Umbilical cord (tissue), 1 donor: ENCODE measurements at regions not wholly inside any gene's neighbourhood (a gene's known extent, or its start where the extent isn't known, plus 50 kb on each side); places are given as distances from the start of the nearest gene placed in this dataset.
A peak's percentile ranks its signal among the peaks of the same experiment; 100 is the strongest.
"Not testable (repeated sequence)": the region's sequence is repeated elsewhere in the genome, so short reads cannot be mapped to it uniquely, and the experiment has no call there.

ENCODE experiments used
- DNase-seq: peaks from one replicate; pipeline ENCODE4 v3.0.0-alpha.2; 2015; ENCODE audit warnings: low spot score

DNA sequence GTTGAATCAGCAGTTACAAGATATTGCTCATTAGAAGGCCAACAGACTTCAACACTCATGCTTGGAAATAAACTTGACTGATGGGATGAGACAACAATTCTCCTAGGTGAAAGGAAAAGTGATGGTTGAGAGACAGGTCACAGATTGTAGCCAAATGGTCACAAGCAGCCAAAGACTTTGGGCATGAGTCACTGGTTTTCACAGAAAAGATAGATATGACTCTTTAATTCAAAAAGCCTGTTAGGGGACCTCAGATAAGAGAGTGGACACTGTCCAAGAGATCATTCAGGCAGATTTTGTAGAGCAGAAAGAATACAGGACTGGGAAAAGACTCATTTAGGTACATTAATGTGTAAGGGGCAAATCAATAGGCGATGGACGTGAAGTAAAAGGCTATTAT, 982.5 kb downstream of the MAT2B start:
- no peak for DNase-seq

DNA sequence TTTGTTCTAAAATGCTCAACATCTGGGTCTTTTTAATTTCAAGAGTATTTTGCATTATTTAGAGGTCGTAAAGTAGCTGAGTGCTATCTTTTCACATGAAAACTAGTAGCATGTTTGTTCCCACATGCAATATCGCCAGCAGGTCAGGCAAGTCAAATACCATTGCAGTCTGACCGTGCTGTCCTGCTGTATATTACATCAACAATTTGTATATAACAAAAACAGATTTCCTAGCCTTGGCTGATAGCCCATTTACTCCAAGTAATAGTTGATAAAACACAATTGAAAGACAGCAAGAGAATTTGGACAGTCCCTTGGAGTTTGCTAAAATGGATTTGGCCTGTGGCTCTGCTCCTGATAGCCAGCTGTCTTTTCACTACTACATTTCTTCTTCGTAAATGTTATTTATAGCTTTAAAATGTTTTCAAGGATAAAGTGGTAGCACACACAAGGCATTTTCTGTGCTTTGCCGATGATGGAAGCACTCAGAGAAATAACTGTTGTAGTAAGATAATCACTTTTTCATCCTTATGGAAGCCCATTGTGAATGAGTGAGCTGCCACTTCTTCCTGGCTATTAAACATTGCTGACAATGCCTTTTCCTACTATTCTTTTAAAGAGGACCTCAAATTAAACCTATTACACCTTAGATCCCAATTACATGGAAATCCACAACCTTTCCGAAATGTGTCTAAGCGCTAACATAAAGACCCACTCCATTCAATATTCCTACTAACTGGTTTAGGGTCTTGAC, 992.1 kb downstream of the MAT2B start:
- no peak for DNase-seq

DNA sequence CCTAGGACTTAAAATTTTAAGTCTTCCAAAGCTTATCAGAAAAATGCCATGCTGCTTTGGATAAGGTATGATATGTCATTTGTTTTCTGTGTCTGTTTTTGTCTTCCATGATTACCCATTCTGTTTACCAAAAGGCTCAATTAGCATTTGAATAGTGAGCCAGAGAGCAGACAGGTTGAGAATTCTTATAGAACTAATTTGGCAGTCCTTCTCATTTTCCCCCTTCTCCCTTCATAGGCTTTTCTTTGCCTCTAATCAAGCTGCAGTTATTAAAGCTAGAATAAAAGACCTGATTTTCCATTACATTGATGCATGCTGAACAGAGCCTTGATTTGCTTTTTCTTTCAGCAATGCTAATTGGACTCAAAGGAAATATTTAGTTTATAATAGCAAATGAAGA, 993.0 kb downstream of the MAT2B start:
- DNase-seq = no peak

DNA sequence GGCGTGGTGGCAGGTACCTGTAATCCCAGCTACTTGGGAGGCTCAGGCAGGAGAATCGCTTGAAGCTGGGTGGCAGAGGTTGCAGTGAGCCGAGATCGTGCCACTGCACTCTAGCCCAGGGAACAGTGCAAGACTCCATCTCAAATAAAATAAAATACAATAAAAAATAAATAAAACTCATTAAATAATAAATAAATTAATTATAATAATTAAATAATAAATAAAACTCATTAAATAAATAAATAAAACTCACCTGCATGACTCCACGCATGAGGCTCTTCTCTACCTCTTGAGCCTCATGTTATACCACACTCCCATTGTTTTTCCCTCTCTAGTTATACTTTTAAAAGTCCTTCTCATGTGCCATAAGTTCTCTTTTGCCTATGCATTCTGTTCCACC, 995.4 kb downstream of the MAT2B start:
- no peak for DNase-seq

DNA sequence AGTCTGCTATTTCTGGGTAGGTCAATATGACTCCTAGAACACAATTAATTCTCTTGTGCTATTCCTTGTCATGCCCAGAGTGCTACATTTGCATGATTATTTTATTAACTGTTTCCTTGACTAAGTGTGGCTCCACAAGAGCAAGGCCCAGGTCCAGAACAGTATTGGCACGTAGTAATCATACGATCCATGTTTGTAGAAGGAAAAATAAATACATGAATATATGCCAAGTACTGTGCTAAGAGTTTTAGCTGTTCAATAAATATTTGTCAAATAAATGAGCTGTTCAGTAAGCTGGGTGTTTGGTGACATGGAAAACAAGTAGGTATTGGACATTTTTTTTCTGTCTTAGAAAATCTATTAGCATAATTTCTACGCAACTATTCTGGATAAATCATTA, 995.9 kb downstream of the MAT2B start:
- DNase-seq = no peak

DNA sequence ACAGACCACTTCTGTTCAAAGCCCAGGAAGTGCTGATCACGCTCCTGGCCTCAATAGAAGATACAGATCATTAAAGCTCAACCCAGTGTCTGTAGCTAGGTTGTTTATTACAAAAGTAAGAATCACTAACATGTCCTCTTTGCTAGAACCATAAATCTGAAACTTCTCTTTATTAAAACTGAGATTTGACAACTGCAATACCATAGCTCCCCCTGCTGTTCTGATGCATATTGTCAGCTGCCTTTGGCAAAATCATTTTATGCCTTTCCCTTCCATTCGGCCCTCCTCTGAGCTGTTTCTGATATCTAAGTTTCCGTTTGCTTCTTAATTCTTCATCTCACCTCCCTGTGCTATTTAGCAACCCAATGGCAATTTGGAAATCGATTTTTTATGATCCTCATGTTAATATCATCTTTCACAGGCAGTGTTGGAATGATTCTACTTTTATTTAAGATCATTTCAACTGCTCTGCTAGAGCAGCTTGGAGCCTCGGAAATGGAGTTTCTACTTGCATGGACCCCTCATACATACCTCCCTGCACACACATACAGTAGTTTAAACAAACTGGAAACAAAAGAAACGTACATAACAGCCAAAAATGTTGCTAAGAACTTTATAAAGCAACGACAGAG, 998.8 kb downstream of the MAT2B start:
- DNase-seq = peak; percentile 76

DNA sequence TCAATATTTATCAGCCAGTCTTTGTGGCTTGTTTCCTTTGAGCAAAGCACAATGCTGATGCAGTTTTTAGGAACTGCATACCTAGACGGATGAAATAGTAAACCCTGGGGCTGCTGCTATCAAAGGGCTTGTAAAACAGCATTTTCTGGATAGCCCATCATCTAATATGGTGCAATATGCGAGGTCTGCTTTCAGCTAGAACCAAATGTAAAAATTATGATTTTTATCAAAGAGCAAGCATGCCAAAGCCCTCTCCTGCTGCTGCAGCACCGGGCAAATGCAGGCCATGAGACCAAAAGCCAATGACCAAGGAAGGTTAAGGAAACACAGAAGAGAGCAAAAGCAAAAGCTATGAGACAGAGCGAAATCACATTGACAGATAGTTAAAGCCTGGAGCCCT, 1000.4 kb downstream of the MAT2B start:
- peak; percentile 8 for DNase-seq

DNA sequence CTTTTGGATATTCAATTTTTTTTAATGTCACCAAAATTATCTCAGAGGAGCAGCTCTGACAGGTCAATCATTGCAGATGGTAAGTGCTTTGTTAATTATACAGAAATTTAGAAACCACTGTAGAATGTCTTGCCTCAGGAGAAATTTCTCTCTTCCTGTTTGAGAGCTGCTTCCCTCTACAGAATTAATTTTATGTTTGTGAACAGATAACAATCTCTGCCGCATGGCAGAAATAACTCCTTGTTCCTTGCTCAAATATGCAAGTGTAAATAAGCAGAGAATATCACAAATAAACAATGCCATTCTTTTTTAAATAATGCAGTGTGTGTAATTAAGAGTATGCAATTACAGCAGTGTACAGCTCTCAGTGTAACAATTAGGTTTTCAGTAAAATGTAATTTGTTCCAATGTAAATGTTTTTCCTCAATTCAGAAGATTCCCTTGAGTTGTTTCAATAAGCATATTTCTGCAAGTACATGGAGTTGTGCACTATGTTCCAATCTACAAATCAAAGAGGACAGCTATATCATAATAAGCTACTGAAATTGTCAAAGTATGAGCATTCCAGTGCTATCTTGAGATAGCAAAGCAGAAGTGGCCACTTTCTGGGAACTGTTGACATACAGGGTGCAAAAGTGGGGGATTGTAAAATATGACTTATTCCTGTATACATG, 1012.8 kb downstream of the MAT2B start:
- DNase-seq = peak; percentile 45

DNA sequence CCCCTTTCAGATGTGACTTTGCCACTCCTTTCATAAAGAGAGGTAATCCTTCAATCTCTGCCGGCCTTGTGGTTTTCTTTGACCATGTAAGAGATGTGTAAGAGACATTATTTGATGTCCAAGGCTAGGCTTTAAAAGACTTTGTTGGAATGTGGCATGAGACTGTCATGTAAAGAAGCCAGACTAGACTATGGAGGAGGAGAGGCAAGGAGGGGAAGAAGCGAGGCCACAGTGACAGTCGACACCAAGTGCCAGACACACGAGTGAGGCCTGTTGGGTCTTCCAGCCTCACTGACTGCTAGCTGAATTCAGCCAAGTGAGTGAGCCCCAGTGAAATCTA, 1013.3 kb downstream of the MAT2B start:
- DNase-seq = no peak

DNA sequence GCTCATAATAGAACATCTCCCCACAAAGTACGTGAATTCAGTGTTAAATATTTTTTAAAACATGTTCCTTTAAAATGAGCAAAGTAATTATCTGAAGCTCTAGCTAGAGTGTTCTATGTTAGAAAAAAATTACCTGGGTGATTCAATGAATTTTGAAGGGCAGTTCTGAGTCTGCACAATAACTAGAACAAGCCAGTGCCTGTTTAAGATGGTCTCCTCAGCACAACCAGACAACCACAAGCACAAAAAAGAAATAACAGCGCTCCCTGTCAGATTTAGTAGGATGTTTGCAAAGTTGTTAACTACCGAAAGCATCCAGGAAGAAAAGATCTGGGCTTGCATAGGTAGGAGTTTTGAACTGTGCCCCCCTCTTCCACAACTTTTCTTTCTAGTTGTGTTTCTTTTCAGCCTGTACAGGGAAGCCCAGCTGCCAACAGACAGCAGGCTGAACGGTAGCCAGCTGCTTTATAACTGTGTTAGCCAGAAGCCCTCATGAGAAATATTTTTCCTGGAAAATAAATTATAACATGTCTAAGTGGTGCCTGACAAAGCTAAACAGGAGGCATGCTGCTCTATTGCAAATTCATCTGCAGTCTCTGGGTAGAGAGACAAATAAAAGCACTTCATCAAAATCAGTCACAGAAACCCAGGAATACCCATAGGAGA, 1026.9 kb downstream of the MAT2B start:
- peak; percentile 56 for DNase-seq

DNA sequence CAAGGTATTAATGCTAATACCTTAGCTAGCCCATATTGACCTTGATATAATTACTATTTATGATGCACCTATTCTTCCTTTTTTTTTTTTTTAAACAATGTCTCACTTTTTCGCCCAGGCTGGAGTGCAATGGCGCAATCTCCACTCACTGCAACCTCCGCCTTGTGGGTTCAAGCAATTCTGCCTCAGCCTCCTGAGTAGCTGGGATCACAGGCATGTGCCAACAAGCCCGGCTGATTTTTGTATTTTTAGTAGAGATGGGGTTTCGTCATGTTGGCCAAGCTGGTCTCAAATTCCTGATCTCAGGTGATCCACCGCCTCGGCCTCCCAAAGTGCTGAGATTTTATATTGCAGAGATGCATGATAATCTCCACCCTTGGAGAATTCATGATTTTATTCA, 1028.0 kb downstream of the MAT2B start:
- DNase-seq = not testable (repeated sequence)

DNA sequence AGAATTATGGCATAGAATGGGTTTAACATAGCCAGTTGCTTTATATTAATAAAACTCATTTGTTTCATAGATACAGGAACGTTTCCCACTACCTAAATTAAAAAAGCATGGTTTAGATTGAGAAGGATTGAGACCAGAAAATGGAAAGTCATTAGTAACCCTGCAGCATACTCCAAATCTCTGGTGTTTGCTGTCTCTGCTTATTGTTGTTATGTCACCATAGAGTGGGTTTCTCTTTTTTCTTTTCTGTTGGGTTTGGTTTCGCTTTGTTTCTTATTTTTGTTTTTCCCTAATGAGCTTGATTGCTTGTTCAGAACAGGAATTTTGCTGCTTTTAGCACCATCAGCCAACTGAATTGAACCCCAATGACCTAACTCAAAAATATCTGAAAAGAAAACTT, 1034.8 kb downstream of the MAT2B start:
- DNase-seq = no peak

DNA sequence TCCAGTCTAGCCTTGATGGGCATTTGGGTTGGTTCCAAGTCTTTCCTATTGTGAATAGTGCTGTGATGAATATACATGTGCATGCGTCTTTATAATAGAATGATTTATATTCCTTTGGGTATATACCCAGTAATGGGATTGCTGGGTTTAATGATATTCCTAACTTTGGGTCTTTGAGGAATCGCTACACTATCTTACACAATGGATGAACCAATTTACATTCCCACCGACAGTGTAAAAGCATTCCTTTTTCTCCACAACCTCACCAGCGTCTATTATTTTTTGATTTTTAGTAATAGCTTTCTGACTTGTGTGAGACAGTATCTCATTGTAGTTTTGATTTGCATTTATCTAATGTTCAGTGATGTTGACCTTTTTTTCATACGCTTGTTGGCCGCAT, 1040.1 kb downstream of the MAT2B start:
- no peak for DNase-seq

DNA sequence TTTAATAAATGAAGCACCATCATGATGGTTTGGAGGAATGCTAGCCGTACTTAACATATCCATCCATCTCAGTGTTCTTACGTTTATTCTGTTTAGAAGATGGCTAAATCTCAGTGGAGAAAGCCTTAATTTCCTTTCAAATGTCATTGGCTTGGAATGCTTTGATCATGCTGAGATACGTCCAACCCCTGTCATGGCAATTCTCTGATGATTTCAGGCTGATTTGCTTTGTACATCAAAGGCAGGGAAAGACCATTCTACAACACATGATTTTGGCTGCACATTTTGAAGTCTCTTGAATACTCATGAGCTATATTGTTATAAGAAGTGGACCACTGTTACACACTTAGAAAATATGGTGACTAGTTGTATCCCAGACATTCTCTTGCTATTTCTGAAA, 1048.4 kb downstream of the MAT2B start:
- DNase-seq = peak; percentile 4

DNA sequence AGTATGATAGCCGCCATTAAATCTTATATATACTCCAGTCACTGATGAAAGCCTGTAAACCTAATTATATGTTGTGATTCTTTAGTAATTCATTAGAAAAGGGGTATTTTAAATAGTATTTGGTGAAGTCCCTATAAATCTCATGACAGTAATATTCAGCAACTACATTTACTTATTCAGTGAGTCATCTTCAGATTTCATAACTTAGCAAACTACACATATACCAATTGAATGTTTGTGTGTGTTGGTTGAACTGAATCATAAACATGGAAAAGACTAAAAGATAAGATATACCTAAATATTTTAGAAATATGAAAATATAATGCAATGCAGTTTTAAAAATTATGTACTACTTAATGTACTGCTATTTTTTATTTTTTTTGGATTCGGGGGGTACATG, 1050.4 kb downstream of the MAT2B start:
- no peak for DNase-seq

DNA sequence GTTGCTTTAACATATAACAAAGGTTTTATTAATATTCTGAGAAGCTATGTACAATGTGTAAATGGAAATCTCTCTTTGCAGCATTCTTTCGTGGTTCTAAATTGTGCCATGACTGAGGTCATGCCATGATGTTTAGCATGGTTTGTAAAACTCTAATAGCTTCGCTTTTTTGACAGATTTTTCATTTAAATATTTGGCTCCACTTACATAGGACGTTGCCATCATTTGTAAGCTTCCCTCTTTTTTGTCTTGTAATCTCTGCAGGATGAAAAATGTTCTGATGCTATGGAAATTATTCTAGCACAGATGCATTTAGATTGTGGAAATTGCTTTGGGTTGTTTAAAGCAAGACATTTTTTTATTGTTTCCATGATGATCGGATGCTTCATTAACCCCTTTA, 1054.8 kb downstream of the MAT2B start:
- no peak for DNase-seq

DNA sequence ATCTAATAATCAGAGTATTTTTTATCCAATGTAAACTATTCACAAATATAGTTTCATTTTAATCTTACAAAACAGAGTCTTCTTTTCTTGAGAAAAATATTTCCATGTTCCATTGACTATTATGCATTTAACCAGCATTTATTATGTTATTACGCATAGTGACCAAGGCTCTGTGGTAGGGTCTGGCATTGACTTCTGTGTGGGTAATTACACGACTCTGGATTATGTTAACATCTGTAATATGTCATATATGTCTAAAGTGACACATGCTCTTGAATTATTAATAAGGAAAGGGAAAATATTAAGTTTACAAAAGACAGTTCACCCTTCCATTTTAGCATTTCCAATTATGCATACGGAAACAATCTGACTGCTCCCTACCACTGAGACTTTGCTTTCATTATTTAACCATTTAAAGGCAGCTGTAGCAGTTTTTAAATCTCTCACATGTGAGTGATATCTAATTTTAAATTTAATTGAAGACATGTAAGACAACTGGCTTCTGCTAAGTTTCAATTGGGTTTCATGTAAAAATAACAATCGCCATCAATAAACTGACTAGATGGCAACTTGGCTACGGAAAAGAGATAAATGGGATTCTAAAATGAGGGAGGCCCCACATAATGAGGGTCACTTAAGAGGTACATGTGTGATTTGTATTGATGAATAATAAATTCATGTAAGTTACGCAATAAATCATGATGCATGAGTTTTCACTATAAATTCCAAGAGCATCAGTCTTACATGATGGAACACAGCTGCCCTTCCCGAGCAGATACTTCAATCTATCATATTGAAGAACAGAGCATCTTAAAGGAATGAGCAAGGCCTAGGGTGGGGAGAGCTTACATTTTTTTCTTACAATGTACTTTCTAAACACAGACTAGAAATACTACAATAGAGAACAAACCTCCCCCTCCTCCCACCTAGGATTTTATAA, 1056.8 kb downstream of the MAT2B start:
- DNase-seq = peak; percentile 55

DNA sequence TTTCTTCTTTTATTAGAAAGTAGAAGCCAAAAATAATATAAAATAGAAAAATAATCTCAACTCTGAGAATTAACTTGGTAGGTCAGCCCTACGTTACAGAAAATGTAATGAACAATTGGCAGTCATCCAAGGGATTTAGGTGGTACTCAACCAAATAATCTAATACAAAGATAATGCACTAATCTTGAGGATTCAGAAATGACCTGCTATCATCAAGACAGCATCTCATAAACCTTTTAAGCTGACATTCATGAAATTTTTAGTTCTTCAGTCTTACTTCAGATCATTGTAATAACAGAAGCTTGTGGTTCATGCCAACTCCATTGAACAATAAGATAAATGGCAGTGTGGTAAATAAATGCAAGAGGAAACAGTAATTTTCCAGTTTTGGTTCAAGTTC, 1058.0 kb downstream of the MAT2B start:
- peak; percentile 7 for DNase-seq

DNA sequence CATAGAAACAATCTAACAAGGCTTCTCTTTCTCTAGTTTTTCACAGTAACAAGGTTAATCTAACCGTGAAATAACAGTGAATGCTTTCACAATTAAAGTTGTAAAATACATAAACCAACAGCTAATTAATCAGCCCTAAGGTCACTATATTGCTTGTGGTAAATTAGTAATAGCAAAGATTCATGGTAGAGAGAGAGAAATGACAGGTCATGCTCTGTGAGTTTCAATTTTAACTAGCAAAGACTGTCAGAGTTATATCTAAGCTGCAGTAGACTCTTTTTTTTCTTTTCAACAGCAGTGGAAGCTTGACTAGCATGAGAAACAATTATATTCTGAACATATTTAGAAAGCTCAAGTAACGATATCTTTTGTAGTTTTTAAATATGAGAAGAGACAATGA, 1068.0 kb downstream of the MAT2B start:
- DNase-seq = no peak

DNA sequence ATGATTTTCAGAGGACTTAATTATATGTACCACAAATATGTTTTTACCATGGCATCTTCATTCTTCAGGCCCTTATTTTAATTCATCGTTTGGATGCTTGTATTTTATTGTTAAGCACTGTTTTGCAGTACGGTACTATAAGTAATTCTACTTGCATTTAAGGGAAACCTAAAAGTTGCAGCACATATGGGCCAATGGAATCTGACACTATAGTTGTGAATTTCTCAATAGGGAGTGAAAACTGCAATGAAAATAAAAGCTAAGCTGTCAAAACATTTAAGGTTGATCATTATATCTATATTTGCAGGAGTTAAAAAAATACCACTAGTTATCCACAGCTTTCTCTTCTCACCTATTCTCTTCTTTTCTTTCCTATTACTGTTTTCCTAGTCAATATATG, 1071.8 kb downstream of the MAT2B start:
- DNase-seq = no peak

DNA sequence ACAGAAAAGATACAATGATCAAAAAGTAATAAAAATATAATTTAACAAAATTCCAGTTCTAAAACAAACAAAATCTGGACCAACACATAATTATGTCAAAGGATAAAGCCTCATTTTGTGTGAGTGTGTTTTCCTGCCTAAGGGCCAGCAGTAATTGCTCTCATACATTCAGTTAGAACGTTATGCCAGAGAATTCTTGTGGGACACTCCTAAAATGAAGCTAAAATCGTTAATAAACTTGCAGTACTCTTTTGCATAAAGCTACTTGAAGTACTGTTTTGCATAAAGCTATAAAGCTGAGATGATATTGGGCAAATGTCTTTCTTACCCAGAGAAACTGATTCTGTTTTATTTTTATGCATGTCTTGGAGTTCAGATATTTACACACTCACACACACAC, 1072.3 kb downstream of the MAT2B start:
- DNase-seq = no peak

DNA sequence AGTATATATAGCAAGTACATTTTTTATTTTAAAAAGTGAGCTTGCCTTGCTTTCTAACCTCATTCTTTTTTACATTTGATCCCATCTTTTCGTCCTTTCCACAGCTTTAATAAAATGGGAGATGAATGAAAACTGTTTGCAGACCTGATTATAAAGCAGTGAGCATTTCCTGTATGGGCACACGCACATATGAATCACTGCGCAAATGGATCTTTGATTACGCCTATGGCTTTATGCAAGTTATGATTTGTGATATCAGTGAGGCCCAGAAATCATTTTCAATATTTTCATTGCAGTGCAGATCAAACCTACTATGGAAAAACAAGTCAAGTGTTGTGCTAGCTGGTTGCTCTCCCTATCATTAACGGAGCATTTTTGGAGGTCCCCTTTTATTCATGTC, 1073.0 kb downstream of the MAT2B start:
- DNase-seq = no peak
